Activated T-cell treated with anti-CD3 and anti-CD28 coated beads for 4 hours (primary cell): ENCODE measurements at regions not wholly inside any gene's neighbourhood (a gene's known extent, or its start where the extent isn't known, plus 50 kb on each side); places are given as distances from the start of the nearest gene placed in this dataset.
"Not testable (repeated sequence)": the region's sequence is repeated elsewhere in the genome, so short reads cannot be mapped to it uniquely, and the experiment has no call there.

ENCODE experiments used
- DNase-seq: peaks from one replicate; pipeline ENCODE4 v3.0.0-alpha.2; 2020

GRCh38 chr7:93048136-93048930 lies 69.4 kb downstream of the SAMD9 start:
- no peak for DNase-seq

GRCh38 chr7:93047514-93048099 lies 70.2 kb downstream of the SAMD9 start:
- no peak for DNase-seq

GRCh38 chr7:93046641-93047040 lies 71.1 kb downstream of the SAMD9 start:
- DNase-seq = no peak

GRCh38 chr7:93044147-93044810 lies 73.5 kb downstream of the SAMD9 start:
- no peak for DNase-seq

GRCh38 chr7:93043385-93043985 lies 74.3 kb downstream of the SAMD9 start:
- DNase-seq = no peak

- DNase-seq = no peak
Measured at GRCh38 chr7:93040355-93040754, 77.4 kb downstream of the SAMD9 start.

GRCh38 chr7:93039786-93040185 lies 78.0 kb downstream of the SAMD9 start:
- DNase-seq = no peak

GRCh38 chr7:93039282-93039681 lies 78.5 kb downstream of the SAMD9 start:
- DNase-seq = no peak

- DNase-seq = no peak
Measured at GRCh38 chr7:93036807-93037206, 81.0 kb downstream of the SAMD9 start.

- DNase-seq = no peak
Measured at GRCh38 chr7:93036149-93036640, 81.6 kb downstream of the SAMD9 start.

- no peak for DNase-seq
Measured at GRCh38 chr7:93031795-93032194, 86.0 kb downstream of the SAMD9 start.

GRCh38 chr7:93030605-93031225 lies 87.1 kb downstream of the SAMD9 start:
- no peak for DNase-seq

- no peak for DNase-seq
Measured at GRCh38 chr7:93029056-93029455, 88.7 kb downstream of the SAMD9 start.

- no peak for DNase-seq
Measured at GRCh38 chr7:93028610-93029009, 89.2 kb downstream of the SAMD9 start.

- DNase-seq = no peak
Measured at GRCh38 chr7:93027044-93027443, 90.7 kb downstream of the SAMD9 start.

- no peak for DNase-seq
Measured at GRCh38 chr7:93026425-93026824, 91.4 kb downstream of the SAMD9 start.

GRCh38 chr7:93025389-93025788 lies 92.4 kb downstream of the SAMD9 start:
- no peak for DNase-seq

GRCh38 chr7:93022931-93023478 lies 94.8 kb downstream of the SAMD9 start:
- DNase-seq = not testable (repeated sequence)

- DNase-seq = no peak
Measured at GRCh38 chr7:93021748-93022147, 96.0 kb downstream of the SAMD9 start.

- no peak for DNase-seq
Measured at GRCh38 chr7:93018716-93019115, 99.1 kb downstream of the SAMD9 start.

- no peak for DNase-seq
Measured at GRCh38 chr7:93016681-93017381, 100.9 kb downstream of the SAMD9 start.
